Fibroblast of mammary gland (primary cell): ENCODE measurements at regions not wholly inside any gene's neighbourhood (a gene's known extent, or its start where the extent isn't known, plus 50 kb on each side); places are given as distances from the start of the nearest gene placed in this dataset.

Source experiments
- DNase-seq: peaks from one replicate; pipeline ENCODE4 v3.0.0-alpha.2; 2010; ENCODE audit warnings: low read depth
- H3K4me3 ChIP-seq: 2 replicates; pipeline ENCODE4 v1.5.1; 2011; ENCODE audit warnings: low read depth, mild to moderate bottlenecking, low read length, moderate library complexity; ENCODE audit not compliant: control insufficient read depth
- CTCF ChIP-seq: conservative IDR thresholded peaks from 2 replicates; pipeline ENCODE4 v1.5.1; 2011; ENCODE audit warnings: low read depth, low read length, inconsistent platforms; ENCODE audit not compliant: control insufficient read depth, insufficient read depth

GRCh38 chr13:73970421-73971055 is 163.7 kb downstream of the KLF12 start:
- TF ChIP-seq CTCF, result no peak
- DNase-seq, result no peak
- H3K4me3 ChIP-seq, result no peak overlapping the region

GRCh38 chr13:73967397-73968165 is 166.6 kb downstream of the KLF12 start:
- TF ChIP-seq CTCF, result no peak
- no peak for DNase-seq
- no peak overlapping the region for H3K4me3 ChIP-seq

- TF ChIP-seq CTCF, result no peak
- no peak overlapping the region for H3K4me3 ChIP-seq
- no peak for DNase-seq
These were observed 167.9 kb downstream of the KLF12 start for GRCh38 chr13:73966331-73966730.

GRCh38 chr13:73962284-73962683 is 171.9 kb downstream of the KLF12 start:
- DNase-seq, result no peak
- no peak for TF ChIP-seq CTCF
- H3K4me3 ChIP-seq, result no peak overlapping the region

GRCh38 chr13:73961181-73961580 is 173.0 kb downstream of the KLF12 start:
- no peak for DNase-seq
- TF ChIP-seq CTCF, result no peak
- H3K4me3 ChIP-seq, result no peak overlapping the region

- DNase-seq, result no peak
- TF ChIP-seq CTCF, result no peak
- no peak overlapping the region for H3K4me3 ChIP-seq
These were observed 173.7 kb downstream of the KLF12 start for GRCh38 chr13:73960474-73960873.
